SKM-1 treated with dmso at 0.1 percent for 144 hours (cell line): ENCODE measurements at regions not wholly inside any gene's neighbourhood (a gene's known extent, or its start where the extent isn't known, plus 50 kb on each side); places are given as distances from the start of the nearest gene placed in this dataset.

Experiments
- DNase-seq: peaks from one replicate; lab custom pipeline; 2025; ENCODE audit not compliant: unreplicated experiment; lab: John Stamatoyannopoulos, UW

GRCh38 chr3:72568083-72568482 lies 280.2 kb downstream of the SHQ1 start:
- DNase-seq, result no peak

GRCh38 chr3:72567474-72567873 lies 280.8 kb downstream of the SHQ1 start:
- DNase-seq, result no peak

- no peak for DNase-seq
Observed at GRCh38 chr3:72565593-72565992, 282.7 kb downstream of the SHQ1 start.

- DNase-seq, result no peak
Observed at GRCh38 chr3:72563690-72564370, 284.4 kb downstream of the SHQ1 start.

- DNase-seq, result no peak
Observed at GRCh38 chr3:72560846-72561675, 287.2 kb downstream of the SHQ1 start.

- peak; percentile 85 for DNase-seq
Observed at GRCh38 chr3:72559385-72559784, 288.9 kb downstream of the SHQ1 start.

- DNase-seq, result peak; percentile 62
Observed at GRCh38 chr3:72558001-72558400, 290.2 kb downstream of the SHQ1 start.

- DNase-seq, result no peak
Observed at GRCh38 chr3:72555714-72556113, 292.5 kb downstream of the SHQ1 start.

- no peak for DNase-seq
Observed at GRCh38 chr3:72554689-72555088, 293.6 kb downstream of the SHQ1 start.

GRCh38 chr3:72553298-72553697 lies 294.9 kb downstream of the SHQ1 start:
- no peak for DNase-seq

GRCh38 chr3:72550582-72551262 lies 297.5 kb downstream of the SHQ1 start:
- DNase-seq, result no peak

GRCh38 chr3:72549761-72550581 lies 298.3 kb downstream of the SHQ1 start:
- DNase-seq, result peak; percentile 9

- no peak for DNase-seq
Observed at GRCh38 chr3:72548981-72549380, 299.3 kb downstream of the SHQ1 start.

GRCh38 chr3:72548461-72548860 lies 299.8 kb downstream of the SHQ1 start:
- no peak for DNase-seq

- no peak for DNase-seq
Observed at GRCh38 chr3:72547183-72547582, 301.1 kb downstream of the SHQ1 start.

GRCh38 chr3:72544239-72544638 lies 304.0 kb downstream of the SHQ1 start:
- no peak for DNase-seq

- peak; percentile 34 for DNase-seq
Observed at GRCh38 chr3:72543246-72543645, 305.0 kb downstream of the SHQ1 start.

- DNase-seq, result no peak
Observed at GRCh38 chr3:72542781-72543180, 305.5 kb downstream of the SHQ1 start.

- no peak for DNase-seq
Observed at GRCh38 chr3:72539856-72540255, 308.4 kb downstream of the SHQ1 start.

- DNase-seq, result no peak
Observed at GRCh38 chr3:72538070-72538745, 310.0 kb downstream of the SHQ1 start.
